ENCODE measurements at regions not wholly inside any gene's neighbourhood (a gene's known extent, or its start where the extent isn't known, plus 50 kb on each side); places are given as distances from the start of the nearest gene placed in this dataset.

- FAIRE-seq (no peak), DNase-seq (ENCODE audit: low read depth in 1 of 2, low spot score in 1 of 2) (peak in 1 of 2 experiments; percentile 18), ATAC-seq (no peak)
- Histone ChIP-seq H3K4me3 (no peak overlapping the region), H3K9me3 (peaks cover 9% of the 10 kb centered on the region; the same call in 2 of the 3 replicates), H3K4me2 (no peak overlapping the region), H3K4me1 (peaks cover 6% of the 10 kb centered on the region; the same call in 2 of the 3 replicates), H3K27ac (0 out of 6 replicates have a peak overlapping the region, but pooled peaks of 1 of the 2 experiments have one; percentile 9)
- TF ChIP-seq TFCP2L1 (CRISPR knock-in tag; IDR thresholded peaks at IDR 0.05) (no peak), JUN (IDR thresholded peaks at IDR 0.05) (no peak), ELK1 (IDR thresholded peaks at IDR 0.05; ENCODE audit: low read depth, low read length) (no peak), ZC3H11A (IDR thresholded peaks at IDR 0.05) (no peak), ATOH8 (CRISPR knock-in tag; IDR thresholded peaks at IDR 0.05; ENCODE audit: low read depth) (no peak), E2F6 (IDR thresholded peaks at IDR 0.05; ENCODE audit: borderline replicate concordance, low read depth) (no peak), RARB (CRISPR knock-in tag; IDR thresholded peaks at IDR 0.05) (no peak), RAD21 (conservative IDR thresholded peaks at IDR 0.05 in 1 of 2, IDR thresholded peaks at IDR 0.05 in 1 of 2) (no peak), CEBPB (IDR thresholded peaks at IDR 0.05) (no peak), MYC (IDR thresholded peaks at IDR 0.05; ENCODE audit: borderline replicate concordance, low read length) (no peak), MAFK (IDR thresholded peaks at IDR 0.05; ENCODE audit: partially characterized antibody) (no peak), HDAC2 (IDR thresholded peaks at IDR 0.05) (no peak), BHLHE40 (IDR thresholded peaks at IDR 0.05; ENCODE audit: low read depth, low read length) (no peak)
- WGBS (ENCODE audit: missing lambda C conversion rate), result 93% methylated on average over 1 of the region's 1 CpG
- CTCF ChIA-PET, result no interaction called here
- POLR2A ChIA-PET, result no interaction called here
Measured at GRCh38 chr6:133699741-133700385, 189.1 kb upstream of the TCF21 start.

GRCh38 chr6:133701633-133702331 lies 187.1 kb upstream of the TCF21 start:
- CTCF ChIA-PET, result no interaction called here
- WGBS (ENCODE audit: missing lambda C conversion rate), result 88% methylated on average over 8 of the region's 9 CpGs
- FAIRE-seq (no peak), DNase-seq (ENCODE audit: low read depth in 1 of 2, low spot score in 1 of 2) (no peak), ATAC-seq (no peak)
- H3K27ac ChIP-seq, result peak overlapping the region in 1 of 2 experiments; percentile 44; a peak in 2 of 6 replicates
- POLR2A ChIA-PET, result no interaction called here
- no peak overlapping the region for H3K4me2 ChIP-seq
- TF ChIP-seq RAD21 (conservative IDR thresholded peaks at IDR 0.05 in 1 of 2, IDR thresholded peaks at IDR 0.05 in 1 of 2) (no peak), FOSL2 (IDR thresholded peaks at IDR 0.05) (no peak), FOSL2 (CRISPR knock-in tag; IDR thresholded peaks at IDR 0.05) (0 out of 2 replicates have a peak, but pooled peaks have one; percentile 3)
- H3K9me3 ChIP-seq, result peaks cover 9% of the 10 kb centered on the region; the same call in 2 of the 3 replicates
- H3K4me1 ChIP-seq, result peaks cover 20% of the 10 kb centered on the region
- no peak overlapping the region for H3K4me3 ChIP-seq

GRCh38 chr6:133704371-133704770 lies 184.5 kb upstream of the TCF21 start:
- no peak for DNase-seq (ENCODE audit: low read depth in 1 of 2, low spot score in 1 of 2)
- no peak for FAIRE-seq
- H3K27ac ChIP-seq, result peak overlapping the region; percentile 15 to 70; a peak in 3 of 6 replicates
- POLR2A ChIA-PET, result no interaction called here
- no peak overlapping the region for H3K4me3 ChIP-seq
- peaks cover 9% of the 10 kb centered on the region; the same call in 2 of the 3 replicates for H3K9me3 ChIP-seq
- ATAC-seq, result no peak
- no peak overlapping the region for H3K4me2 ChIP-seq
- TF ChIP-seq CTCF (IDR thresholded peaks at IDR 0.05) (no peak), MYC (IDR thresholded peaks at IDR 0.05; ENCODE audit: borderline replicate concordance, low read length) (no peak), RFX5 (IDR thresholded peaks at IDR 0.05) (no peak), NFE2L2 (conservative IDR thresholded peaks at IDR 0.05; ENCODE audit: low read length) (no peak), FOSB (CRISPR knock-in tag; IDR thresholded peaks at IDR 0.05) (no peak), CHD2 (IDR thresholded peaks at IDR 0.05; ENCODE audit: low read length, partially characterized antibody) (no peak), RARB (CRISPR knock-in tag; IDR thresholded peaks at IDR 0.05) (no peak), EHF (CRISPR knock-in tag; IDR thresholded peaks at IDR 0.05) (no peak), HDAC2 (IDR thresholded peaks at IDR 0.05) (no peak), EP300 (IDR thresholded peaks at IDR 0.05) (no peak), HOXB5 (CRISPR knock-in tag; IDR thresholded peaks at IDR 0.05) (no peak), CBX8 (IDR thresholded peaks at IDR 0.05) (no peak), FOXS1 (CRISPR knock-in tag; IDR thresholded peaks at IDR 0.05) (no peak), ELK1 (IDR thresholded peaks at IDR 0.05; ENCODE audit: low read depth, low read length) (no peak), CBX2 (IDR thresholded peaks at IDR 0.05; ENCODE audit: borderline replicate concordance, low read depth) (no peak), CEBPB (IDR thresholded peaks at IDR 0.05) (no peak), ZFP36 (IDR thresholded peaks at IDR 0.05; ENCODE audit: borderline replicate concordance, partially characterized antibody) (no peak), ZSCAN20 (CRISPR knock-in tag; IDR thresholded peaks at IDR 0.05) (no peak), NPAS2 (CRISPR knock-in tag; IDR thresholded peaks at IDR 0.05; ENCODE audit: borderline replicate concordance) (no peak)
- CTCF ChIA-PET, result no interaction called here
- H3K4me1 ChIP-seq, result peaks cover 20% of the 10 kb centered on the region

All from A549 (cell line).